H9 (cell line): ENCODE measurements at regions not wholly inside any gene's neighbourhood (a gene's known extent, or its start where the extent isn't known, plus 50 kb on each side); places are given as distances from the start of the nearest gene placed in this dataset.

Experiments
- DNase-seq: peaks from one replicate; pipeline ENCODE4 v3.0.0-alpha.2; 2017
- H2AFZ ChIP-seq: one replicate; pipeline ENCODE4 v1.6.1; 2013; ENCODE audit warnings: mild to moderate bottlenecking, low read length, control low read depth, moderate library complexity
- H2AK5ac ChIP-seq: 2 replicates; pipeline ENCODE4 v1.6.1; 2013; ENCODE audit warnings: low read length, control low read depth, mixed read lengths; ENCODE audit not compliant: insufficient read length
- H2BK120ac ChIP-seq: one replicate; pipeline ENCODE4 v1.6.1; 2013; ENCODE audit warnings: low read depth, mild to moderate bottlenecking, low read length, control low read depth, inconsistent platforms; ENCODE audit not compliant: poor library complexity, severe bottlenecking
- H2BK12ac ChIP-seq: 2 replicates; pipeline ENCODE4 v1.6.1; 2013; ENCODE audit warnings: low read length, control low read depth, mixed read lengths, low read depth; ENCODE audit not compliant: insufficient read length
- H2BK15ac ChIP-seq: 2 replicates; pipeline ENCODE4 v1.6.1; 2013; ENCODE audit warnings: low read depth, low read length, control low read depth
- H2BK20ac ChIP-seq: one replicate; pipeline ENCODE4 v1.6.1; 2013; ENCODE audit warnings: low read depth, mild to moderate bottlenecking, low read length, control low read depth, inconsistent platforms; ENCODE audit not compliant: poor library complexity, severe bottlenecking
- H2BK5ac ChIP-seq: 2 replicates; pipeline ENCODE4 v1.6.1; 2013; ENCODE audit warnings: low read length, control low read depth, mixed read lengths; ENCODE audit not compliant: insufficient read length
- H3K14ac ChIP-seq: 2 replicates; pipeline ENCODE4 v1.6.1; 2013; ENCODE audit warnings: low read length, control low read depth; ENCODE audit not compliant: insufficient read depth
- H3K18ac ChIP-seq: 2 replicates; pipeline ENCODE4 v1.6.1; 2013; ENCODE audit warnings: low read depth, mild to moderate bottlenecking, mixed read lengths, low read length, control low read depth; ENCODE audit not compliant: insufficient read length
- H3K23ac ChIP-seq: 2 replicates; pipeline ENCODE4 v1.6.1; 2013; ENCODE audit warnings: low read length, control low read depth, mixed read lengths, low read depth; ENCODE audit not compliant: insufficient read length
- H3K23me2 ChIP-seq: 2 replicates; pipeline ENCODE4 v1.6.1; 2013; ENCODE audit warnings: low read depth, mild to moderate bottlenecking, mixed read lengths, low read length, control low read depth; ENCODE audit not compliant: insufficient read length, poor library complexity, severe bottlenecking
- H3K27ac ChIP-seq: 2 replicates; pipeline ENCODE4 v1.5.1; 2013; ENCODE audit warnings: low read length, control low read depth, mixed read lengths, low read depth; ENCODE audit not compliant: insufficient read length
- H3K27me3 ChIP-seq: 2 replicates; pipeline ENCODE4 v1.6.1; 2013; ENCODE audit warnings: low read length, control low read depth, inconsistent platforms; ENCODE audit not compliant: insufficient read depth
- H3K4ac ChIP-seq: 2 replicates; pipeline ENCODE4 v1.6.1; 2013; ENCODE audit warnings: low read depth, mild to moderate bottlenecking, control low read depth, inconsistent platforms, low read length, moderate library complexity
- H3K4me1 ChIP-seq: 2 replicates; pipeline ENCODE4 v1.6.1; 2013; ENCODE audit warnings: low read length, control low read depth, inconsistent platforms; ENCODE audit not compliant: insufficient read depth
- H3K4me2 ChIP-seq: 2 replicates; pipeline ENCODE4 v1.6.1; 2013; ENCODE audit warnings: low read length, control low read depth, mixed read lengths; ENCODE audit not compliant: insufficient read length, insufficient read depth
- H3K56ac ChIP-seq: 2 replicates; pipeline ENCODE4 v1.6.1; 2013; ENCODE audit warnings: low read depth, mild to moderate bottlenecking, mixed read lengths, low read length, control low read depth; ENCODE audit not compliant: insufficient read length
- H3K79me1 ChIP-seq: 2 replicates; pipeline ENCODE4 v1.6.1; 2013; ENCODE audit warnings: low read depth, mild to moderate bottlenecking, moderate library complexity, low read length, control low read depth, inconsistent platforms; ENCODE audit not compliant: insufficient read depth, poor library complexity, severe bottlenecking
- H3K79me2 ChIP-seq: 2 replicates; pipeline ENCODE4 v1.6.1; 2013; ENCODE audit warnings: low read length, control low read depth, inconsistent platforms; ENCODE audit not compliant: insufficient read depth
- H3K9ac ChIP-seq: 2 replicates; pipeline ENCODE4 v1.6.1; 2013; ENCODE audit warnings: low read length, control low read depth, mixed read lengths; ENCODE audit not compliant: insufficient read length; ENCODE audit errors: extremely low read depth
- H3K9me3 ChIP-seq: one replicate; pipeline ENCODE4 v1.6.1; 2013; ENCODE audit warnings: low read depth, low read length, inconsistent platforms; ENCODE audit not compliant: control insufficient read depth
- H3T11ph ChIP-seq: one replicate; pipeline ENCODE4 v1.6.1; 2013; ENCODE audit warnings: mild to moderate bottlenecking, low read length, control low read depth, inconsistent platforms
- H4K20me1 ChIP-seq: one replicate; pipeline ENCODE4 v1.6.1; 2013; ENCODE audit not compliant: control insufficient read depth, insufficient read length, insufficient read depth
- H4K5ac ChIP-seq: 2 replicates; pipeline ENCODE4 v1.6.1; 2013; ENCODE audit warnings: low read depth, mild to moderate bottlenecking, mixed read lengths, low read length, control low read depth; ENCODE audit not compliant: insufficient read length
- H4K8ac ChIP-seq: replicated peaks from 2 replicates; pipeline ENCODE4 v1.6.1; 2013; ENCODE audit warnings: low read length, control low read depth, mixed read lengths, low read depth; ENCODE audit not compliant: insufficient read length
- H4K91ac ChIP-seq: 2 replicates; pipeline ENCODE4 v1.6.1; 2013; ENCODE audit warnings: low read depth, mild to moderate bottlenecking, moderate library complexity, mixed read lengths, low read length, control low read depth; ENCODE audit not compliant: insufficient read length
- H3K27ac Mint-ChIP-seq, 3 experiments: 2 replicates in 2 of 3; 3 replicates in 1 of 3; pipeline ENCODE4 v1.8.0; 2020 to 2021; ENCODE audit warnings: mixed read lengths in 3 of 3, mild to moderate bottlenecking in 1 of 3, moderate library complexity in 1 of 3
- H3K27me3 Mint-ChIP-seq: 2 replicates; pipeline ENCODE4 v1.8.0; 2021; ENCODE audit warnings: low read depth, mild to moderate bottlenecking, moderate library complexity, mixed read lengths
- H3K36me3 Mint-ChIP-seq, 3 experiments: 2 replicates in 2 of 3; 3 replicates in 1 of 3; pipeline ENCODE4 v1.8.0; 2020 to 2021; ENCODE audit warnings: low read depth in 3 of 3, mixed read lengths in 3 of 3; ENCODE audit not compliant: insufficient read depth in 1 of 3
- H3K4me1 Mint-ChIP-seq, 2 experiments: 2 replicates each; pipeline ENCODE4 v1.8.0; 2020; ENCODE audit warnings: mixed read lengths in 2 of 2
- H3K4me3 Mint-ChIP-seq, 2 experiments: 2 replicates in 1 of 2; 3 replicates in 1 of 2; pipeline ENCODE4 v1.8.0; 2020 to 2021; ENCODE audit warnings: mild to moderate bottlenecking in 2 of 2, mixed read lengths in 2 of 2, moderate library complexity in 1 of 2
- H3K9me3 Mint-ChIP-seq, 2 experiments: 2 replicates in 1 of 2; 3 replicates in 1 of 2; pipeline ENCODE4 v1.8.0; 2020; ENCODE audit warnings: mild to moderate bottlenecking in 2 of 2, mixed read lengths in 2 of 2, moderate library complexity in 1 of 2
- CTCF ChIP-seq: fragments of 200-600 bp; sonication (generic); conservative IDR thresholded peaks from 3 replicates; pipeline ENCODE4 v1.8.0; 2021; ENCODE audit warnings: antibody characterized with exemption, mild to moderate bottlenecking
- WGBS: extraction: QIAGEN DNeasy Blood & Tissue Kit; methylation state at CpG from one replicate; pipeline ENCODE4 v1.1.7; 2013; ENCODE audit warnings: missing lambda C conversion rate, low lambda C conversion rate, mixed read lengths; ENCODE audit not compliant: insufficient read length; ENCODE audit errors: extremely low coverage; 5-methylcytosine and 5-hydroxymethylcytosine counted together

- DNase-seq: no peak
- Histone ChIP-seq H3K79me1 (no peaks in the 10 kb centered on the region), H3K4ac (no peak overlapping the region), H2BK20ac (no peak overlapping the region), H2AFZ (no peak overlapping the region), H3T11ph (no peak overlapping the region), H3K27ac (no peak overlapping the region), H2BK12ac (no peak overlapping the region), H4K91ac (no peak overlapping the region), H3K23ac (no peak overlapping the region), H3K4me2 (no peak overlapping the region), H3K27me3 (no peaks in the 10 kb centered on the region), H2AK5ac (no peak overlapping the region), H3K9ac (no peak overlapping the region), H2BK5ac (no peak overlapping the region), H3K9me3 (no peaks in the 10 kb centered on the region), H4K8ac (no peak overlapping the region), H3K56ac (no peak overlapping the region), H4K20me1 (peaks cover 5% of the 10 kb centered on the region), H4K5ac (no peak overlapping the region), H3K79me2 (no peaks in the 10 kb centered on the region; the same call in 1 of the 2 replicates), H3K4me1 (no peaks in the 10 kb centered on the region), H2BK15ac (no peak overlapping the region), H2BK120ac (no peak overlapping the region), H3K23me2 (no peaks in the 10 kb centered on the region), H3K18ac (no peak overlapping the region), H3K14ac (no peak overlapping the region)
- H3K27me3 Mint-ChIP-seq: peaks cover 1% of the 10 kb centered on the region
- H3K9me3 Mint-ChIP-seq: peaks cover 3 to 6% of the 10 kb centered on the region in 2 experiments
- no peak overlapping the region for H3K27ac Mint-ChIP-seq
- no CpG with 5 or more reads among the region's 10 CpGs for WGBS
- H3K4me1 Mint-ChIP-seq: peaks cover 4 to 5% of the 10 kb centered on the region in 2 experiments; a peak in 2 of 4 replicates
- H3K4me3 Mint-ChIP-seq: no peak overlapping the region
- peaks cover 3 to 10% (median 3%) of the 10 kb centered on the region in 3 experiments for H3K36me3 Mint-ChIP-seq
- TF ChIP-seq CTCF: no peak
Observed at GRCh38 chr22:48564995-48565394, 1262.7 kb downstream of the BRD1 start.
